GM19468 (cell line): ENCODE measurements at regions not wholly inside any gene's neighbourhood (a gene's known extent, or its start where the extent isn't known, plus 50 kb on each side); places are given as distances from the start of the nearest gene placed in this dataset.

ENCODE experiments used
- ATAC-seq: cut with Tn5 transposase; IDR thresholded peaks from one replicate; pipeline ENCODE4 v1.9.1; 2021; ENCODE audit warnings: mild to moderate bottlenecking, moderate library complexity, moderate number of reproducible peaks; ENCODE audit not compliant: unreplicated experiment; ENCODE audit errors: extremely low read depth

GRCh38 chr2:117481608-117482007 lies 332.9 kb upstream of the DDX18 start:
- ATAC-seq, result no peak

GRCh38 chr2:117485588-117485987 lies 328.9 kb upstream of the DDX18 start:
- ATAC-seq, result no peak

- no peak for ATAC-seq
Observed at GRCh38 chr2:117486081-117486480, 328.4 kb upstream of the DDX18 start.

GRCh38 chr2:117492209-117492851 lies 322.2 kb upstream of the DDX18 start:
- ATAC-seq, result no peak

- no peak for ATAC-seq
Observed at GRCh38 chr2:117500721-117501120, 313.8 kb upstream of the DDX18 start.

- ATAC-seq, result no peak
Observed at GRCh38 chr2:117502121-117502520, 312.4 kb upstream of the DDX18 start.

GRCh38 chr2:117512307-117512706 lies 302.2 kb upstream of the DDX18 start:
- no peak for ATAC-seq

- ATAC-seq, result no peak
Observed at GRCh38 chr2:117514371-117514770, 300.1 kb upstream of the DDX18 start.

- no peak for ATAC-seq
Observed at GRCh38 chr2:117519238-117519637, 295.3 kb upstream of the DDX18 start.

GRCh38 chr2:117519721-117520120 lies 294.8 kb upstream of the DDX18 start:
- no peak for ATAC-seq

GRCh38 chr2:117523267-117523666 lies 291.2 kb upstream of the DDX18 start:
- no peak for ATAC-seq

- ATAC-seq, result no peak
Observed at GRCh38 chr2:117523711-117524238, 290.7 kb upstream of the DDX18 start.

GRCh38 chr2:117536139-117536538 lies 278.4 kb upstream of the DDX18 start:
- ATAC-seq, result no peak

- ATAC-seq, result no peak
Observed at GRCh38 chr2:117537032-117537431, 277.5 kb upstream of the DDX18 start.

GRCh38 chr2:117551858-117552257 lies 262.6 kb upstream of the DDX18 start:
- no peak for ATAC-seq

GRCh38 chr2:117553448-117553847 lies 261.0 kb upstream of the DDX18 start:
- ATAC-seq, result no peak

GRCh38 chr2:117555965-117556364 lies 258.5 kb upstream of the DDX18 start:
- ATAC-seq, result no peak

GRCh38 chr2:117557626-117558025 lies 256.9 kb upstream of the DDX18 start:
- ATAC-seq, result no peak

GRCh38 chr2:117562654-117563053 lies 251.8 kb upstream of the DDX18 start:
- no peak for ATAC-seq

- no peak for ATAC-seq
Observed at GRCh38 chr2:117571590-117572349, 242.7 kb upstream of the DDX18 start.

GRCh38 chr2:117587310-117587709 lies 227.2 kb upstream of the DDX18 start:
- no peak for ATAC-seq

- ATAC-seq, result no peak
Observed at GRCh38 chr2:117603060-117603459, 211.4 kb upstream of the DDX18 start.
